Keratinocyte (primary cell): ENCODE measurements at regions not wholly inside any gene's neighbourhood (a gene's known extent, or its start where the extent isn't known, plus 50 kb on each side); places are given as distances from the start of the nearest gene placed in this dataset.
A peak's percentile ranks its signal among the peaks of the same experiment; 100 is the strongest.

ENCODE experiments used
- DNase-seq: peaks from one replicate; pipeline ENCODE4 v3.0.0-alpha.2; 2011; ENCODE audit warnings: low read depth, missing footprints, low spot score
- FAIRE-seq: peaks from 2 replicates; lab custom pipeline; 2011; peaks lifted over from hg19 to GRCh38; lab: Jason Lieb, UNC
- H2AFZ ChIP-seq: 2 replicates; pipeline ENCODE4 v1.6.0; 2012; ENCODE audit warnings: low read length, control low read depth, inconsistent platforms; ENCODE audit not compliant: control insufficient read depth
- H3K27ac ChIP-seq: 2 replicates; pipeline ENCODE4 v1.5.1; 2011; ENCODE audit warnings: low read length; ENCODE audit not compliant: control insufficient read depth, insufficient read depth
- H3K27me3 ChIP-seq: 3 replicates; pipeline ENCODE4 v1.6.0; 2011; ENCODE audit warnings: low read length; ENCODE audit not compliant: control insufficient read depth, insufficient read depth; ENCODE audit errors: extremely low read depth
- H3K36me3 ChIP-seq, 2 experiments: 2 replicates in 1 of 2; 3 replicates in 1 of 2; pipeline ENCODE4 v1.5.1; 2011; ENCODE audit warnings: low read length in 2 of 2, mild to moderate bottlenecking in 1 of 2; ENCODE audit not compliant: control insufficient read depth in 2 of 2, insufficient read depth in 2 of 2; ENCODE audit errors: extremely low read depth in 1 of 2
- H3K4me1 ChIP-seq: 3 replicates; pipeline ENCODE4 v1.5.1; 2011; ENCODE audit warnings: low read length; ENCODE audit not compliant: control insufficient read depth, insufficient read depth; ENCODE audit errors: extremely low read depth
- H3K4me2 ChIP-seq: 3 replicates; pipeline ENCODE4 v1.6.0; 2011; ENCODE audit warnings: low read depth, low read length; ENCODE audit not compliant: control insufficient read depth, insufficient read depth; ENCODE audit errors: extremely low read depth
- H3K4me3 ChIP-seq, 3 experiments: fragments of 200-600 bp in 1 of 3; sonication (generic) in 1 of 3; 2 replicates in 2 of 3; 3 replicates in 1 of 3; pipeline ENCODE4 v1.5.1; 2011 to 2016; ENCODE audit warnings: low read length in 3 of 3, mild to moderate bottlenecking in 3 of 3, control low read depth in 2 of 3, inconsistent platforms in 1 of 3, low read depth in 1 of 3, mixed read lengths in 1 of 3, mixed run types in 1 of 3, moderate library complexity in 1 of 3; ENCODE audit not compliant: control insufficient read depth in 2 of 3, insufficient read depth in 2 of 3; ENCODE audit errors: extremely low read depth in 1 of 3
- H3K79me2 ChIP-seq: 2 replicates; pipeline ENCODE4 v1.6.0; 2012; ENCODE audit warnings: low read length; ENCODE audit not compliant: control insufficient read depth, insufficient read depth
- H3K9ac ChIP-seq: 3 replicates; pipeline ENCODE4 v1.6.0; 2011; ENCODE audit warnings: low read length; ENCODE audit not compliant: control insufficient read depth, insufficient read depth; ENCODE audit errors: extremely low read depth
- H3K9me1 ChIP-seq: 3 replicates; pipeline ENCODE4 v1.6.0; 2011; ENCODE audit warnings: low read length; ENCODE audit not compliant: control insufficient read depth, insufficient read depth; ENCODE audit errors: extremely low read depth
- H3K9me3 ChIP-seq: 2 replicates; pipeline ENCODE4 v1.5.1; 2012; ENCODE audit warnings: low read depth, low read length; ENCODE audit not compliant: control insufficient read depth
- H4K20me1 ChIP-seq: 3 replicates; pipeline ENCODE4 v1.6.0; 2011; ENCODE audit warnings: low read length; ENCODE audit not compliant: control insufficient read depth, insufficient read depth; ENCODE audit errors: extremely low read depth
- CTCF ChIP-seq, 3 experiments: IDR thresholded peaks in 1 of 3; conservative IDR thresholded peaks in 1 of 3; optimal IDR thresholded peaks in 1 of 3; 2 replicates in 2 of 3; 3 replicates in 1 of 3; pipeline versions ENCODE3 to v1.5.1; 2011; ENCODE audit warnings: low read length in 3 of 3, mild to moderate bottlenecking in 3 of 3, moderate library complexity in 2 of 3, control low read depth in 1 of 3, inconsistent platforms in 1 of 3; ENCODE audit not compliant: insufficient read depth in 2 of 3; ENCODE audit errors: extremely low read depth in 1 of 3
- EZH2 ChIP-seq: IDR thresholded peaks from one replicate; pipeline ENCODE4 v1.6.1; 2012; ENCODE audit warnings: inconsistent platforms, mild to moderate bottlenecking, low read length, moderate library complexity
- dilution Hi-C: fragments of 300-500 bp; cut with MboI; formaldehyde crosslinking; loops from one replicate; pipeline ENCODE4 v1.7.0; 2020; ENCODE audit warnings: low sequenced_read_pairs; ENCODE audit not compliant: extremely low pct_ligation_motif_present

- Histone ChIP-seq H2AFZ (no peak overlapping the region), H3K36me3 (no peaks in the 10 kb centered on the region), H3K4me3 (no peak overlapping the region), H3K79me2 (no peaks in the 10 kb centered on the region), H3K4me2 (peak overlapping the region; percentile 22), H4K20me1 (no peaks in the 10 kb centered on the region), H3K9me3 (no peaks in the 10 kb centered on the region), H3K9ac (no peak overlapping the region), H3K27ac (no peak overlapping the region), H3K9me1 (no peaks in the 10 kb centered on the region), H3K4me1 (peaks cover 3% of the 10 kb centered on the region), H3K27me3 (no peaks in the 10 kb centered on the region)
- dilution Hi-C loops: no loop called here
- DNase-seq (peak; percentile 23), FAIRE-seq (peak; percentile 80)
- TF ChIP-seq CTCF (optimal IDR thresholded peaks at IDR 0.05 in 1 of 3, IDR thresholded peaks at IDR 0.05 in 1 of 3, conservative IDR thresholded peaks at IDR 0.05 in 1 of 3; ENCODE audit: extremely low read depth in 1 of 3, insufficient read depth in 2 of 3, low read length in 3 of 3) (no peak), EZH2 (no peak)
Observed at GRCh38 chr11:38971141-38971540, 2373.1 kb upstream of the RAG2 start.

DNA sequence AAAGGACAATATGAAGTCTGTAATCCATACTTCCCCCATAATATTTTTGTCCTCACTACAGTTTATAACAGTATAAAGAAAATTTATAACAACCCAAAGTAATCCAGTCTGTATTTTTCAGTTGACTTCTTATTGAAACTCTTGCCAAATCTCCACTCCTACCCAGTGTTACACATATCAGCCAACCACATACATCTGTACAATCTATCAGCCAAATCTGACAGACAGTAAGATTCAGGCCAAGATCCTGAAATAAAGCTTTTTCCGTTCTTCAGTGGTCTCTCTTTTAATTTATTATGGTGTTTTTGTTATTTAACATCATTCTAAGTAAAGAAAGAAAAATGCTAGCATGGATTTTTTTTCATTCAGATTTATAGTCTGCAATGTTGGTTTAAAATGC, 2370.9 kb upstream of the RAG2 start:
- FAIRE-seq: no peak

More for the DNA sequence above, 2370.9 kb upstream of the RAG2 start:
- Histone ChIP-seq H3K36me3 (no peaks in the 10 kb centered on the region), H3K9ac (no peak overlapping the region), H3K4me1 (peaks cover 3% of the 10 kb centered on the region), H2AFZ (no peak overlapping the region), H3K4me2 (no peak overlapping the region), H3K27ac (no peak overlapping the region), H3K9me1 (no peaks in the 10 kb centered on the region), H3K79me2 (no peaks in the 10 kb centered on the region), H3K4me3 (no peak overlapping the region), H4K20me1 (no peaks in the 10 kb centered on the region), H3K27me3 (no peaks in the 10 kb centered on the region), H3K9me3 (no peaks in the 10 kb centered on the region)
- dilution Hi-C loops: no loop called here
- no peak for DNase-seq
- TF ChIP-seq EZH2 (no peak), CTCF (optimal IDR thresholded peaks at IDR 0.05 in 1 of 3, IDR thresholded peaks at IDR 0.05 in 1 of 3, conservative IDR thresholded peaks at IDR 0.05 in 1 of 3; ENCODE audit: extremely low read depth in 1 of 3, insufficient read depth in 2 of 3, low read length in 3 of 3) (no peak)
